Activated CD4-positive, alpha-beta T cell treated with anti-CD3 and anti-CD28 coated beads, Interleukin-2, amount 50 U/mL, for 48 hours (primary cell): ENCODE measurements at regions not wholly inside any gene's neighbourhood (a gene's known extent, or its start where the extent isn't known, plus 50 kb on each side); places are given as distances from the start of the nearest gene placed in this dataset.

Experiments
- DNase-seq, 2 experiments: peaks; one replicate each; pipeline ENCODE4 v3.0.0-alpha.2; 2020

GRCh38 chr22:48118654-48119053 lies 1356.2 kb downstream of the TBC1D22A start:
- no peak for DNase-seq

GRCh38 chr22:48116871-48117270 lies 1354.4 kb downstream of the TBC1D22A start:
- DNase-seq = no peak

- no peak for DNase-seq
Observed at GRCh38 chr22:48112687-48113521, 1350.5 kb downstream of the TBC1D22A start.

- DNase-seq = no peak
Observed at GRCh38 chr22:48106715-48107259, 1344.3 kb downstream of the TBC1D22A start.

- no peak for DNase-seq
Observed at GRCh38 chr22:48106215-48106614, 1343.8 kb downstream of the TBC1D22A start.

GRCh38 chr22:48105259-48105658 lies 1342.8 kb downstream of the TBC1D22A start:
- DNase-seq = no peak

GRCh38 chr22:48104766-48105165 lies 1342.3 kb downstream of the TBC1D22A start:
- DNase-seq = no peak

GRCh38 chr22:48104102-48104738 lies 1341.8 kb downstream of the TBC1D22A start:
- no peak for DNase-seq

- DNase-seq = no peak
Observed at GRCh38 chr22:48103126-48103875, 1340.9 kb downstream of the TBC1D22A start.

GRCh38 chr22:48102581-48102980 lies 1340.1 kb downstream of the TBC1D22A start:
- DNase-seq = no peak

- DNase-seq = no peak
Observed at GRCh38 chr22:48101704-48102103, 1339.3 kb downstream of the TBC1D22A start.

- DNase-seq = no peak
Observed at GRCh38 chr22:48100685-48101417, 1338.4 kb downstream of the TBC1D22A start.

GRCh38 chr22:48099671-48100070 lies 1337.2 kb downstream of the TBC1D22A start:
- no peak for DNase-seq

GRCh38 chr22:48099251-48099650 lies 1336.8 kb downstream of the TBC1D22A start:
- DNase-seq = no peak

GRCh38 chr22:48098921-48099245 lies 1336.4 kb downstream of the TBC1D22A start:
- DNase-seq = no peak

- no peak for DNase-seq
Observed at GRCh38 chr22:48098243-48098920, 1335.9 kb downstream of the TBC1D22A start.

- DNase-seq = no peak
Observed at GRCh38 chr22:48097723-48098122, 1335.3 kb downstream of the TBC1D22A start.

- no peak for DNase-seq
Observed at GRCh38 chr22:48096851-48097665, 1334.6 kb downstream of the TBC1D22A start.

- no peak for DNase-seq
Observed at GRCh38 chr22:48096411-48096810, 1334.0 kb downstream of the TBC1D22A start.

- DNase-seq = no peak
Observed at GRCh38 chr22:48093981-48094380, 1331.5 kb downstream of the TBC1D22A start.

- DNase-seq = no peak
Observed at GRCh38 chr22:48092866-48093265, 1330.4 kb downstream of the TBC1D22A start.
